GM21381 (cell line): ENCODE measurements at regions not wholly inside any gene's neighbourhood (a gene's known extent, or its start where the extent isn't known, plus 50 kb on each side); places are given as distances from the start of the nearest gene placed in this dataset.

Experiments used
- ATAC-seq: cut with Tn5 transposase; IDR thresholded peaks from one replicate; pipeline ENCODE4 v1.9.1; 2021; ENCODE audit warnings: mild to moderate bottlenecking, moderate library complexity; ENCODE audit not compliant: unreplicated experiment

DNA sequence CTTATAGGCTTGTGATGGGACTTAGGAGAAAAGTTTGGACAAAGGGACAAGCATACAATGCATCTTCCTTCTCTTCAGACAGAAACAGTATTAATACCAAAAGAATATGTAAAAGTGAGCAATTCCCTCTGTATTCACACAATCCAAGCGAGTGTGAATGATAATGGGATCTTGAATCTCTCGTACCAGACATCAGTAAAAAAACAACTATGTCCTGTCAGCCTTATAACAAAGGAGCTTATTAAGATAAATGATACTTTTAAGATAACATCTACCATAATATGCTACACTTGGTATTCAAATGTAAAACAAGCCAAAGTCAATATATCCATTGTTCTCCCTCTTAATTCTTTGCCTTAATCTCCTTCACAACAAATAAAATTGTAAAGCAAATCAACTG lies 288.6 kb upstream of the CNTN6 start:
- ATAC-seq: no peak

- no peak for ATAC-seq
These were observed 287.5 kb upstream of the CNTN6 start for GRCh38 chr3:805326-805725.

DNA sequence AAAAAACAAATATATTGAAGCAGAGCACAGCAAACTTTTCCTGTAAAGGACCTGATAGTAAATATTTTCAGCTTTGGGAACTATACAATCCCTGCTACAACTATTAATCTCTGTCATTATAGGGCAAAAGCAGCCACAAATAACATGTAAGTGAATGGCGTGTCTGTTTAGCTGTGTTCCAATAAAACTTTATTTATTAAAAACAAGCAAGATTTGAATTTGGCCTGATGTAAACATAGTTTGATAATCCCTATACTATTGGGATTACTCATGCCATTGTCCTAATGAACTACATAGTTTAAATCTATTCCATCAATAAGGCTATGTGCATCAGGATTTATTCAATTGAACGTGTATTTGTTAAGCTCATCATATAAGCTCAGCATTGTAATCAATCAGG lies 286.8 kb upstream of the CNTN6 start:
- ATAC-seq: no peak

- no peak for ATAC-seq
These were observed 276.2 kb upstream of the CNTN6 start for GRCh38 chr3:816605-817004.

- no peak for ATAC-seq
These were observed 258.1 kb upstream of the CNTN6 start for GRCh38 chr3:834679-835078.

DNA sequence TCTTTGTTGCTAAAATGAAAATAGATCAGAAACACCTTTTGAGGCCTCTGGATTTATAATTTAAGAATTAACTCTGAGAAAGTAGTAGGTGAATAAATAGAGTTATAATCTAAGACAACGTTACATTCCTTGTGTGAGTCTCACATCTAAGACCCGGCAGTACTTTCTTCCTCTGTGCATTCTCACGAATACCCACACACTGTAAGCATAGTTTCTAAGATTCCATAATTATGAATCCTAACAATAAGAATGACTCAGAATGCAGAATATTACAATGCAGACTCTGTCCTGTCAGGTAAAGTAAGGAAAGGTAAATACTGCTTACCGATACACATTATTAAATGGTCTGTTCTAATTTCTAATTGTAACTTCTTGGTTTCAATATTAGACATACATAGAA lies 257.7 kb upstream of the CNTN6 start:
- ATAC-seq: no peak

DNA sequence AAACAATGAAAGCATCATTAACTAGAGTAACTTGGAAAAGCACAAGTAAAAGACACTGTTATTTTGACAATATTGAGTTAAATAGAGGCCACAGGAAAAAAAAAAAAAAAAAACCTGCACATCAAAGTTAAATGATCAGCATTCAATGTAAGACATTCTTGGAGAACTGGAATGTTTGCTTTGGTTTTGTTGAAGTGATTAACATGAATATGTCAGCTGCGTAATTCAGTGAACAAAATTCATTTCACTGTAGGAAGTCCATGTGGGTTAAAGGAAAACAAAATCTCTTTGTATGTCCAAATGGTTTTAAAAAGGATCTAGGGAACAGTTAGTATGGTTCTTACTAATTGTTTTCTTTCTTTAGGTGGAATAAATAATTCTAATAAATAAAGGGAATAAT lies 252.8 kb upstream of the CNTN6 start:
- no peak for ATAC-seq

- no peak for ATAC-seq
These were observed 241.6 kb upstream of the CNTN6 start for GRCh38 chr3:851098-851790.

- ATAC-seq: no peak
These were observed 240.8 kb upstream of the CNTN6 start for GRCh38 chr3:852033-852432.

DNA sequence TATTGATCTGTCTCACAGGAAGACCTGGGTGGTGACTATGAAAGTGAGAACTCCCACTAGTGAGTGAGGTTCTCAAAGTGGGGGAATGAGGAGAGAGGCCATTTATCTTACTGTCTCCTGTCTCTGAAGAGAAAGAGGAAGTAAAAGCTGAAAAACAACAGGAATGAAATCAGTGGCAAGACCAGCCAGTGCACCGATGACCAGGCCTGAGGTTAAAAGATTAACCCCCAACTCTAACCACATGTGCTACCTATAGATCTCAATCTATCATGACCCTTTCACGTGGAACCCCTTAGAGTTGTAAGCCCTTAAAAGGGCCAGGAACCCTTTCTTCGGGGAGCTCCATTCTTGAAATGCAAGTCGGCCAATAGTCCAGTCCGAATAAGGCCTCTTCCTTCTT lies 239.3 kb upstream of the CNTN6 start:
- no peak for ATAC-seq

DNA sequence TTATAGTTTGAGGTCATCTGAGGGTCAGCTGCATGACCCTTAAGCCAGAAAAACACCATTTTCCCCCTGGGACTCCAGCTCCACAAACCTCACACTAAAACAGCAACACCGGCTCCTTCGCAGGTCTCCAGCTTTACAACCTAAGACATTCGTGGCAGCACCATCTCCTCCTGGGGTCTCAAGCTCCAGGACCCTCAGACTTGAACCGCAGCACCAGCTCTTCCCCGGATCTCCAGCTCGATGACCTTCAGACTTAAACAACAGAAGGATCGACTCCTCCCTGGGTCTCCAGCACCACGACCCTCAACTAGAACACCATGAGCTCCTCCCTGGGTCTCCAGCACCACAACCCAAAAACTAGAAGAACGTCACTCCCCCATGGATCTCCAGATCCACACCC lies 233.7 kb upstream of the CNTN6 start:
- no peak for ATAC-seq

GRCh38 chr3:861721-862120 lies 231.1 kb upstream of the CNTN6 start:
- ATAC-seq: no peak

- no peak for ATAC-seq
These were observed 223.6 kb upstream of the CNTN6 start for GRCh38 chr3:869269-869668.

GRCh38 chr3:869734-870133 lies 223.1 kb upstream of the CNTN6 start:
- no peak for ATAC-seq

DNA sequence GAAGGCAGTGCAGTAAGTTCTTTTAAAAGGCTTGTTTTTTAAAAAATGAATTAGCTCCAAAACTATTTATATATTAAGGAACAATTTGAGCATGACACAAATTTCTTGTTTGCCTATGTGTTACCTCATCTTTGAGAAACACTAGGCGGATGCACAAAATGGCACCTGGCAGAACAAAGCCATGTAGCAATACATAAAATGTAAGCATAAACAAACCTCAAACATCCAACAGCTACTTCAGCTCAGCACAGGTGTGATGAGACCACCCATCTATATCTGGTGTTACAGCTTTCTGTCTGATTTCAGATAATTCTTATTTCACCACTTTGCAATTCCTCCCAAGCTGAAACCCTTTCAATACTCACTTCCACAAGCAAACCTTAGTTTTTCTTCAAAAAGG lies 221.2 kb upstream of the CNTN6 start:
- ATAC-seq: no peak

DNA sequence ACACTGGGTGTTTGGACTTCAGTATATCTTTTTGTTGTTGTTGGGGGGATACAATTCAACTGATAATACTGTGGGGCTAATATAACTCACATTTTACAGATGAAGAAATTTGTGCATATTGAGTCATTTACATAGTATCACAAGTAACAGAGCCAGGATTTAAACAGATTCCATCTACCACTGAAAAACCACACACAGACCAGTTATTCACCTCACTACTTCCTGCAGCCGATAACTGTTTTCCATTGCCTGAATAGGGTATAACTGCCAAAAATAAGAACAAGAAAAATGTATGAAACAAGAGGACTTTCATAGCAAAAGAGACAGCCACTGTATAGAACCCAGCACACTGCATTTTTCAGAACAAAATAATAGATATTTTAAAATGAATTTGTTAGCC lies 215.8 kb upstream of the CNTN6 start:
- no peak for ATAC-seq

DNA sequence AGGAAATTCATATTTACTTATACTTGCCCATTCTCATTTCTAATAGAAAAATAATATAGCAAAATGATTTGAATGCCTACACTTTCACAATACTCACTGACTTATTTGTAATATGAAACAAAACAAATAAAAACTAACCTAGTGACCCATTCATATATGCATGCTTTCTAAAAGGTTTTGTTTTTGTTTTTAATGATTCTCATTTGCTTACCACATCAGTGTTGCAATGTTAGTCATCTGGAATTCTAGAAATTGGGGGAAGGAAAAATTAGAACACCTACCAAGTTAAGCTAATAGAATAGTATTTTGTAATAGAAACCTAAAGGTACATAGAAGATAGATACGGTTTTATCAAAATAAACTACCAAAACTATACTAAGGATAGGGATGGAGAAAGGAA lies 214.1 kb upstream of the CNTN6 start:
- ATAC-seq: no peak

- ATAC-seq: no peak
These were observed 212.5 kb upstream of the CNTN6 start for GRCh38 chr3:880371-880770.

DNA sequence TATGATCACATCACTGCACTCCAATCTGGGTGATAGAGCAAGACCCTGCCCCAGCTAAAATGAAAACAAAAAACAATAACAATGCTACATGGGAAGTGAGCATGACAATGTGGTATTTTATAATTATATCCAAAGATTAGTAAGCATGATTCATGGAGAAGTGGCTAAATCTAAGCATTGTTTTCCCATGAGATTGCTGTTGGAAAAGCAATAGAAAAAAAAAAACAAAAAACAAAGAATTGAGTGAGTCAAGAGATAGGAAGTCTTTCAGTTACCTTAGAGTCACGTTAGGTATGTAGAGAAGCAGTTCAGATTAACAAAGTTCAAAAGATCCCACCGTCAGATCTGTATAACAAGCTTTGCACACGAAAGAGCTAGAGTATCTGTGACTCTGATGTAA lies 210.3 kb upstream of the CNTN6 start:
- no peak for ATAC-seq

GRCh38 chr3:901953-902778 lies 190.7 kb upstream of the CNTN6 start:
- peak; percentile 80 for ATAC-seq

GRCh38 chr3:905217-905616 lies 187.6 kb upstream of the CNTN6 start:
- no peak for ATAC-seq

- ATAC-seq: no peak
These were observed 186.1 kb upstream of the CNTN6 start for GRCh38 chr3:906739-907138.

DNA sequence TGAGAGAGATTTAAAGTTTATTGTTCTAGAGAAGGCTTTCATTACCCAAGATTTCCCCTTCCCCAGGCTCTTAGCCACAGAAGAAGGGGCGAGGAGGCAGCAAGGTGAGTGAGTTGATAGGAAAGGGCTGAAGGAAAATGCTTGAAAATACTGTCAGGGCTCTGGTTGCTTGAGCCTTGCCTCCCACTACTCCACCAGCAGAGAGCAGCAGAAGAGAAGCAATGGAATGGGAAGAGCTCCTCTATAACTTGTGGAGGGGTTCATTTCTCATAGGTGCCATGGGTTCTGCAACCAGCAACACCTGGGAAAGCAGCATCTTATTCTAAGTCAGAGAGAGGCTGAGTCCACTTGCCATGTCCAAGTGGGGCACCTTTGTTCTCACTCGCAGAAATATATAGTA lies 184.0 kb upstream of the CNTN6 start:
- ATAC-seq: no peak
